Calu3 (cell line): ENCODE measurements at regions not wholly inside any gene's neighbourhood (a gene's known extent, or its start where the extent isn't known, plus 50 kb on each side); places are given as distances from the start of the nearest gene placed in this dataset.
A peak's percentile ranks its signal among the peaks of the same experiment; 100 is the strongest.

ENCODE experiments used
- BruUV-seq: library from RNA; stranded (reverse); fragments of 400-500 nt; replicated peaks from 2 replicates; lab custom pipeline; 2021; lab: Mats Ljungman, UMichigan
- CTCF ChIA-PET: fragments of 300-600 bp; sonication (Branson Sonifier 250); formaldehyde crosslinking; loops from one replicate; lab custom pipeline; 2022; ENCODE audit warnings: antibody characterized with exemption; lab: Charles Lee
- DNase-seq: peaks from one replicate; pipeline ENCODE4 v3.0.0; 2022
- H3K27ac Mint-ChIP-seq: one replicate; pipeline ENCODE4 v1.8.0; 2022; ENCODE audit warnings: mixed read lengths; ENCODE audit not compliant: unreplicated experiment
- H3K27me3 Mint-ChIP-seq: one replicate; pipeline ENCODE4 v1.8.0; 2022; ENCODE audit warnings: mixed read lengths; ENCODE audit not compliant: unreplicated experiment
- H3K36me3 Mint-ChIP-seq: one replicate; pipeline ENCODE4 v1.8.0; 2022; ENCODE audit warnings: mild to moderate bottlenecking, moderate library complexity, mixed read lengths; ENCODE audit not compliant: insufficient read depth, unreplicated experiment
- H3K4me1 Mint-ChIP-seq: one replicate; pipeline ENCODE4 v1.8.0; 2022; ENCODE audit warnings: mild to moderate bottlenecking, low read depth, mixed read lengths; ENCODE audit not compliant: unreplicated experiment
- H3K4me3 Mint-ChIP-seq: one replicate; pipeline ENCODE4 v1.8.0; 2022; ENCODE audit warnings: mild to moderate bottlenecking, low read depth, moderate library complexity, mixed read lengths; ENCODE audit not compliant: unreplicated experiment
- H3K9me3 Mint-ChIP-seq: one replicate; pipeline ENCODE4 v1.8.0; 2022; ENCODE audit warnings: low read depth, mixed read lengths; ENCODE audit not compliant: unreplicated experiment
- CTCF ChIP-seq: fragments of 200-600 bp; IDR thresholded peaks from one replicate; pipeline ENCODE4 v1.8.0; 2022; ENCODE audit warnings: antibody characterized with exemption; ENCODE audit not compliant: unreplicated experiment
- intact Hi-C: fragments of 100-400 bp; cut with micrococcal nuclease; formaldehyde crosslinking; loops from one replicate; pipeline ENCODE4 v1.10.0; 2022; ENCODE audit not compliant: unreplicated experiment

- intact Hi-C loops: no loop called here
- no TSS peak for BruUV-seq
- CTCF ChIA-PET: no interaction called here
- no peak for TF ChIP-seq CTCF
- no peaks in the 10 kb centered on the region for H3K27me3 Mint-ChIP-seq
- H3K4me1 Mint-ChIP-seq: peaks cover 14% of the 10 kb centered on the region
- H3K36me3 Mint-ChIP-seq: no peaks in the 10 kb centered on the region
- no peaks in the 10 kb centered on the region for H3K9me3 Mint-ChIP-seq
- no peak for DNase-seq
- no peak overlapping the region for H3K4me3 Mint-ChIP-seq
- no peak overlapping the region for H3K27ac Mint-ChIP-seq
Measured at GRCh38 chr12:100703337-100703736, 91.2 kb upstream of the ANO4 start.

GRCh38 chr12:100703868-100704267 is 90.7 kb upstream of the ANO4 start:
- TF ChIP-seq CTCF: no peak
- H3K9me3 Mint-ChIP-seq: no peaks in the 10 kb centered on the region
- DNase-seq: no peak
- H3K4me1 Mint-ChIP-seq: peaks cover 9% of the 10 kb centered on the region
- no peak overlapping the region for H3K27ac Mint-ChIP-seq
- H3K27me3 Mint-ChIP-seq: no peaks in the 10 kb centered on the region
- CTCF ChIA-PET: no interaction called here
- intact Hi-C loops: no loop called here
- H3K36me3 Mint-ChIP-seq: no peaks in the 10 kb centered on the region
- H3K4me3 Mint-ChIP-seq: no peak overlapping the region
- no TSS peak for BruUV-seq

GRCh38 chr12:100706033-100706432 is 88.5 kb upstream of the ANO4 start:
- peak; percentile 31 for DNase-seq
- H3K4me1 Mint-ChIP-seq: peaks cover 9% of the 10 kb centered on the region
- no peaks in the 10 kb centered on the region for H3K9me3 Mint-ChIP-seq
- intact Hi-C loops: no loop called here
- no TSS peak for BruUV-seq
- no peak for TF ChIP-seq CTCF
- no peak overlapping the region for H3K27ac Mint-ChIP-seq
- no peaks in the 10 kb centered on the region for H3K27me3 Mint-ChIP-seq
- CTCF ChIA-PET: no interaction called here
- H3K4me3 Mint-ChIP-seq: no peak overlapping the region
- no peaks in the 10 kb centered on the region for H3K36me3 Mint-ChIP-seq

- H3K27ac Mint-ChIP-seq: no peak overlapping the region
- H3K4me1 Mint-ChIP-seq: peaks cover 9% of the 10 kb centered on the region
- no peaks in the 10 kb centered on the region for H3K27me3 Mint-ChIP-seq
- no peaks in the 10 kb centered on the region for H3K36me3 Mint-ChIP-seq
- intact Hi-C loops: no loop called here
- no peak for TF ChIP-seq CTCF
- no peaks in the 10 kb centered on the region for H3K9me3 Mint-ChIP-seq
- CTCF ChIA-PET: no interaction called here
- H3K4me3 Mint-ChIP-seq: no peak overlapping the region
- no TSS peak for BruUV-seq
- no peak for DNase-seq
Measured at GRCh38 chr12:100708591-100708990, 86.0 kb upstream of the ANO4 start.
